Right cardiac atrium (tissue), 5 donors: ENCODE measurements at regions not wholly inside any gene's neighbourhood (a gene's known extent, or its start where the extent isn't known, plus 50 kb on each side); places are given as distances from the start of the nearest gene placed in this dataset.

Experiments
- ATAC-seq, 2 donors: fragments of 200-7000 bp; cut with Tn5 transposase; one replicate each; pipeline versions ENCODE4 v1.8.0 to v1.9.1; 2020; ENCODE audit warnings: moderate library complexity in 2 of 2, mild to moderate bottlenecking in 1 of 2
- DNase-seq, 3 donors: peaks; one replicate each; pipeline ENCODE4 v3.0.0-alpha.2; 2020
- H3K27ac ChIP-seq: one replicate; pipeline ENCODE4 v1.5.1; 2013; ENCODE audit warnings: mild to moderate bottlenecking, low read length, control low read depth, moderate library complexity
- H3K27me3 ChIP-seq: one replicate; pipeline ENCODE4 v1.6.1; 2013; ENCODE audit not compliant: control insufficient read depth, insufficient read depth
- H3K4me1 ChIP-seq: one replicate; pipeline ENCODE4 v1.6.1; 2013; ENCODE audit warnings: low read length; ENCODE audit not compliant: control insufficient read depth, insufficient read depth
- H3K4me3 ChIP-seq: one replicate; pipeline ENCODE4 v1.5.1; 2013; ENCODE audit warnings: low read length, control low read depth
- H3K9me3 ChIP-seq: one replicate; pipeline ENCODE4 v1.6.1; 2013; ENCODE audit warnings: low read length; ENCODE audit not compliant: control insufficient read depth
- WGBS: extraction: QIAGEN DNeasy Blood & Tissue Kit; methylation state at CpG from one replicate; pipeline ENCODE4 v1.1.7; 2013; 5-methylcytosine and 5-hydroxymethylcytosine counted together
- intact Hi-C, 4 donors: fragments of 100-400 bp; cut with DNase I; formaldehyde crosslinking; loops; one replicate each; pipeline versions ENCODE4 v1.11.0 to v1.14.0; 2022 to 2023
- donor health status: healthy with polysubstance abuse.
- donor health status: DM: no; HTN: yes; CAD: no.
- donor health status: DM: no; HTN: no; CAD: no.
- donor health status: DM: no; HTN: yes; CAD: no; lungs with severe emphysema.
- donor health status: DM: yes; HTN: yes; CAD: no.

DNA sequence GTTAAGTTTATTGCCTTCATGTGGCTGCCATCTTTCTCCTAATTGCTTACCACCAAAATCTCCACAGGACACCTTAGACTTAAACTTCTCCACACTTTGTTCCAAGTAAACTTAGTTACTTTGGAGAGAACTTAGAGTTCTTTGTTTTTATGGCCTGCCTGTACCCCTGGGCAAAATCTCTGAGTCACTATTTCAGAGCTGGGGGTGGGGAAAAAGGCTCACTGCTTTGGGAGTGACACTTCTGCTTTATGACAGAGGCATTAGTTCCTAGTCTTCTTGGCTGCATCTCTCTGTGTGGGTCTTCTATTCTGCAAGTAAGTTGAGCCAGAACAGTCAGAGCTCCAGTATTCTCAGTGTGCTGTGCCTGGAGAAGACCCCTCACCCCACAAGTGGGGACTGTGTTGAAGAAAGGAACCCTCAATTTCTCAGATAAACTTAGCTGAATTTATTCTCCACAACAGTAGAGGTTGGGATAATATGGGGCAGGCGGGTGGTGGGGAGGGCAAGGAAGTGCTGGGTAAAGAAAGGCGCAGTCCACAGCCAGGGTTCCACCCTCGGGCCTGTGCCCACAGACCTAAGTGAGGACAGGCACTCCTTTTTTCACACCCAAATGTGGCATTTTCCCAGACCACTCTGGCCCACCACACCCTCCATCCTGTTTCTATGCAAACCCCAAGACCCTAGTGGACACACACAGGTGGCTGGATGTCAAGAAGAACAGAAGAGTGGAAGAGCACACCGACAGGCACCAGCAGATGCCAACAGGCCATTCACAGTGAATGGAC, 636.6 kb upstream of the MAN1A1 start:
- WGBS: 91% methylated on average over 4 of the region's 4 CpGs
- intact Hi-C loops: no loop called here
- no peak overlapping the region for H3K27ac ChIP-seq

GRCh38 chr6:119980802-119981201, 631.2 kb upstream of the MAN1A1 start:
- Histone ChIP-seq H3K27me3 (no peaks in the 10 kb centered on the region), H3K4me3 (no peak overlapping the region), H3K9me3 (no peaks in the 10 kb centered on the region), H3K4me1 (no peaks in the 10 kb centered on the region), H3K27ac (no peak overlapping the region)
- 91% methylated on average over 1 of the region's 1 CpG for WGBS
- no peak for DNase-seq
- no peak for ATAC-seq
- intact Hi-C loops: no loop called here

More for the DNA sequence above, 636.6 kb upstream of the MAN1A1 start:
- DNase-seq (peak in 1 of 3 donors; percentile 4), ATAC-seq (no peak)
- Histone ChIP-seq H3K4me3 (no peak overlapping the region), H3K9me3 (no peaks in the 10 kb centered on the region), H3K27me3 (no peaks in the 10 kb centered on the region), H3K4me1 (no peaks in the 10 kb centered on the region)

- Histone ChIP-seq H3K4me3 (no peak overlapping the region), H3K27me3 (no peaks in the 10 kb centered on the region), H3K9me3 (no peaks in the 10 kb centered on the region), H3K27ac (no peak overlapping the region), H3K4me1 (no peaks in the 10 kb centered on the region)
- DNase-seq (no peak), ATAC-seq (no peak)
- 21% methylated on average over 1 of the region's 1 CpG for WGBS
- intact Hi-C loops: no loop called here
Observed at GRCh38 chr6:119979862-119980261, 630.3 kb upstream of the MAN1A1 start.

DNA sequence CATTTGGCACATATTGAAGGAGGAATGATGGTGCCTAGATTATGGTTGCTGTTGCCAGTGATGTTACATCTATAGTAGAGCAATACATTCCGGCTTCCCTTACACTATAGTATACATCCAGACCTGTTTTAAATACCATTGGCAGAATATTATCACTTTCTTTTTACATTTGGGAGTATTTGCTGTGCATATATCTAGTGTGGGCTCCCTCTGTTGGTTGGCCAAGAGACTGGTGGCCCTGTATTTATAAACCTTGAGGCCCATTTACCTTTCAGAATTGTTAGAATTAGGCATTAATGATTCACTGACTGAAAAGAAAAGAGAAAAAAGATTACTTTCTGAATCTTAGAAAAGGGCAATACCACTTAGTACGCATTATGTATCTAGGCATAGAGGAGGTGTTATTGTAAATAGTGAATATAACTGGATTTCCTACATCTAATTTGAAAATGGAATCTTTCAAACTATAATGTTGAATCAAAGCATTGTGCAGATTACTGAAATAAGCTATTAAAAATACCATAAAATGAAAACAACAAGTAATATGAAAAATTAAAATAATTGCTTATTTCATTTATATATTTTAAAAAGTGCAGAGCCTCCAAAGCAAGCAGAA, 628.8 kb upstream of the MAN1A1 start:
- DNase-seq (peak in 1 of 3 donors; percentile 35), ATAC-seq (no peak)
- H3K27ac ChIP-seq: no peak overlapping the region
- H3K9me3 ChIP-seq: no peaks in the 10 kb centered on the region
- H3K4me1 ChIP-seq: no peaks in the 10 kb centered on the region
- 89% methylated on average over 2 of the region's 2 CpGs for WGBS
- H3K27me3 ChIP-seq: no peaks in the 10 kb centered on the region
- H3K4me3 ChIP-seq: no peak overlapping the region
- intact Hi-C loops: no loop called here

DNA sequence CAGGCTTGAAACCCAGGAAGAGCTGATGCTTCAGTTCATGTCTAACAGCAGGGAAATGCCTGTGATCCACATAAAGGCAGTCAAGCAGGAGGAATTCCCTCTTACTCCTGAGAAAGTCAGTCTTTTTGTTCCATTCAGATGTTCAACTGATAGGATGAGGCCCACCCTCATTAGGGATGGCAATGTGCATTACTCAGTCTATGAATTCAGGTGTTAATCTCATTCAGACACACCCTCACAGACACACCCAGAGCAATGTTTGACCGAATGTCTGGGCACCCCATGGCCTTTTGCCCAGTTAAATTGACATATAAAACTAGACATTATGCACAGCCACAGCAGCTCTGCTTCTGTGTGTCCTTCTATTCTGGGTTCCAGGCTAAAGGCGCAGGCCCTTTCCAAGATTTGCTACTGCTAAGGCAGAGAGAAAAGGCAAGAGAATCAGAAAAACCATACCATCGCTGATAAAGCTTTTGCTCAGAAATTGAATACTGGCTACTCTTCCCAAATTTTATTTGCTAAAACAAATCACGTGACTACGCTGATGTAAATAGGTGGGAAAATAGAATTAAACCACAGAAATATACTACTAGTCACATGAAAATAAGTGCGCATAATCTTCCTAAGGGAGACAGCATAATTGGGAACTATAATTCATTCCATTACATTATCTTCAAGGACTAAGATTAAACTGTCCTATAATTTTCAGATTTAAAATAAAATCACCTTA, 625.0 kb upstream of the MAN1A1 start:
- ATAC-seq: no peak
- no peaks in the 10 kb centered on the region for H3K4me1 ChIP-seq
- no peak for DNase-seq
- 94% methylated on average over 6 of the region's 6 CpGs for WGBS
- H3K4me3 ChIP-seq: no peak overlapping the region
- no peaks in the 10 kb centered on the region for H3K9me3 ChIP-seq
- no peaks in the 10 kb centered on the region for H3K27me3 ChIP-seq
- intact Hi-C loops: no loop called here
- no peak overlapping the region for H3K27ac ChIP-seq

GRCh38 chr6:119966484-119966883, 616.9 kb upstream of the MAN1A1 start:
- DNase-seq (no peak), ATAC-seq (no peak)
- H3K4me1 ChIP-seq: no peaks in the 10 kb centered on the region
- no peak overlapping the region for H3K27ac ChIP-seq
- intact Hi-C loops: no loop called here
- no peak overlapping the region for H3K4me3 ChIP-seq
- H3K27me3 ChIP-seq: no peaks in the 10 kb centered on the region
- no peaks in the 10 kb centered on the region for H3K9me3 ChIP-seq
- WGBS: 89% methylated on average over 8 of the region's 8 CpGs

- intact Hi-C loops: no loop called here
- DNase-seq (no peak), ATAC-seq (no peak)
- Histone ChIP-seq H3K4me1 (no peaks in the 10 kb centered on the region), H3K27me3 (no peaks in the 10 kb centered on the region), H3K4me3 (no peak overlapping the region), H3K27ac (no peak overlapping the region), H3K9me3 (no peaks in the 10 kb centered on the region)
- 94% methylated on average over 10 of the region's 10 CpGs for WGBS
Observed at GRCh38 chr6:119965900-119966299, 616.3 kb upstream of the MAN1A1 start.

- Histone ChIP-seq H3K9me3 (no peaks in the 10 kb centered on the region), H3K27ac (no peak overlapping the region), H3K27me3 (no peaks in the 10 kb centered on the region), H3K4me1 (no peaks in the 10 kb centered on the region), H3K4me3 (no peak overlapping the region)
- no peak for ATAC-seq
- no peak for DNase-seq
- 88% methylated on average over 1 of the region's 1 CpG for WGBS
- intact Hi-C loops: no loop called here
Observed at GRCh38 chr6:119965008-119965407, 615.4 kb upstream of the MAN1A1 start.

- DNase-seq (no peak), ATAC-seq (no peak)
- no peaks in the 10 kb centered on the region for H3K27me3 ChIP-seq
- H3K27ac ChIP-seq: no peak overlapping the region
- no peaks in the 10 kb centered on the region for H3K4me1 ChIP-seq
- H3K9me3 ChIP-seq: no peaks in the 10 kb centered on the region
- intact Hi-C loops: no loop called here
- 78% methylated on average over 2 of the region's 2 CpGs for WGBS
- H3K4me3 ChIP-seq: no peak overlapping the region
Observed at GRCh38 chr6:119962505-119962904, 612.9 kb upstream of the MAN1A1 start.

- Histone ChIP-seq H3K4me1 (no peaks in the 10 kb centered on the region), H3K27ac (no peak overlapping the region), H3K9me3 (no peaks in the 10 kb centered on the region), H3K4me3 (no peak overlapping the region), H3K27me3 (no peaks in the 10 kb centered on the region)
- DNase-seq: no peak
- WGBS: 91% methylated on average over 2 of the region's 2 CpGs
- no peak for ATAC-seq
- intact Hi-C loops: no loop called here
Observed at GRCh38 chr6:119961450-119961849, 611.9 kb upstream of the MAN1A1 start.

- Histone ChIP-seq H3K4me1 (no peaks in the 10 kb centered on the region), H3K27ac (no peak overlapping the region), H3K4me3 (no peak overlapping the region), H3K27me3 (no peaks in the 10 kb centered on the region), H3K9me3 (no peaks in the 10 kb centered on the region)
- intact Hi-C loops: no loop called here
- no peak for ATAC-seq
- 63% methylated on average over 5 of the region's 5 CpGs for WGBS
- DNase-seq: no peak
Observed at GRCh38 chr6:119960456-119960855, 610.9 kb upstream of the MAN1A1 start.
